IPS-18a (cell line): ENCODE measurements at regions not wholly inside any gene's neighbourhood (a gene's known extent, or its start where the extent isn't known, plus 50 kb on each side); places are given as distances from the start of the nearest gene placed in this dataset.

ENCODE experiments used
- H3K27ac ChIP-seq: one replicate; pipeline ENCODE4 v1.5.1; 2013; ENCODE audit warnings: low read length
- H3K27me3 ChIP-seq: one replicate; pipeline ENCODE4 v1.6.1; 2013; ENCODE audit warnings: mild to moderate bottlenecking, low read length; ENCODE audit not compliant: control insufficient read depth, insufficient read depth
- H3K36me3 ChIP-seq: one replicate; pipeline ENCODE4 v1.6.1; 2013; ENCODE audit warnings: low read depth, low read length; ENCODE audit not compliant: control insufficient read depth
- H3K4me1 ChIP-seq: one replicate; pipeline ENCODE4 v1.6.1; 2013; ENCODE audit warnings: low read depth, low read length; ENCODE audit not compliant: control insufficient read depth
- H3K4me3 ChIP-seq: one replicate; pipeline ENCODE4 v1.5.1; 2013; ENCODE audit warnings: low read length
- H3K9ac ChIP-seq: one replicate; pipeline ENCODE4 v1.6.1; 2013; ENCODE audit warnings: mild to moderate bottlenecking, low read length, moderate library complexity
- H3K9me3 ChIP-seq: one replicate; pipeline ENCODE4 v1.6.1; 2013; ENCODE audit warnings: low read depth, low read length; ENCODE audit not compliant: control insufficient read depth

DNA sequence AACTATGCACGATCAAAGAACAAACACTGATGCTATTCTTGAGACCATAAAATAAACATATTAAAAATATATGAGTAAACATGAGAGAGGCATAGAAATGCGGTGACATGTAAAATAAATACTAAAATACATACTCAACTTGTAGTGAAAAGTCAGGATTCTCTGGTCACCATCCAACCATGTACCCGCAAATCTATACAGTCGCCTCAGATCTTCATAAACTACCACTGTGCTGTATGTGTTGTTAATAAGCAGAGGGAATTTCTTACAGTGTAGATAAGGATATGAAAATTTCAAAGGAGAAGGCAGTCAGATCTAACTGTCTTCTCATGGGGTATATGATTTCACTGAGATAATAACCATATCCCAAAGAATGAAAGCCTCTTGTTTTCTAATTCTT is 67.8 kb upstream of the FAM47B start:
- Histone ChIP-seq H3K27ac (no peak overlapping the region), H3K4me1 (no peaks in the 10 kb centered on the region), H3K4me3 (no peak overlapping the region), H3K9me3 (peaks cover 12% of the 10 kb centered on the region), H3K36me3 (no peaks in the 10 kb centered on the region), H3K9ac (no peak overlapping the region), H3K27me3 (no peaks in the 10 kb centered on the region)

DNA sequence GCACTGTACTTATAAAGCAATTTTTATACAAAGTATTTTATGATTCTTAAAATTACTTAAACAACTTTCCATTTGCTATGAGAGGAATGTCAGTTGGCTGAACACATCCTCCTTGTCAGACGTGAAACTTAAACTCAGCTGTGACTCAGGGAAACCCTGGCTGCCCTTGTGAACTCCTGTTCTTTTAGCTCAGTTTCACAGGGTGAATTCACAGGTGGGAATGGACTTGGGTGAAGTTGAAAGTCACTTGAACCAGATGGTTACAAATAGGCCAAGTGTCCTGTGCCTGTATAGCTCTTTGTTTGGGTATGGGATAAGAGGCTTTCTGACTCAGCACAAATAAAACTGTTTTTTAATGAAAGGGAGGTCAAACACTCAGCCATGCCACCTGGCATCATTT is 67.4 kb upstream of the FAM47B start:
- Histone ChIP-seq H3K4me3 (no peak overlapping the region), H3K9ac (no peak overlapping the region), H3K4me1 (no peaks in the 10 kb centered on the region), H3K27ac (no peak overlapping the region), H3K36me3 (no peaks in the 10 kb centered on the region), H3K27me3 (no peaks in the 10 kb centered on the region), H3K9me3 (peaks cover 12% of the 10 kb centered on the region)

DNA sequence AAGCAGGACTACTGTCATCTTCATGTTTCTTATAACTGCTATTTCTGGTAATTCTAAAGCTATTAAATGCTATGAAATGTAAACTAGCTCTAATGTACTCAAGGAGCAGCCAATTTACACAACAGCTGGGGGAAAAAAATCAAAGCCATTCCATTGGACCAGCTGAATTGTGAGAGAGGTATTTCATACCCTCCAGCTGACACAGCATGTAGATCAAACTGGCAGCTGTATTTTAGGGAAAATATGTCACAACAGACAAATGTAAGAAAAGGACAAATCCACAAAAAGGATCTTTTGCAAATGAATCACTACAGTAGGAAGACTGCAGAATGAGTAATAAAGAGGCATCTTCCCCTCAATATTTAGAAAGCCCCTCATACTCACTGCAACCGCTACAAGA is 65.2 kb upstream of the FAM47B start:
- H3K4me3 ChIP-seq, result no peak overlapping the region
- H3K9ac ChIP-seq, result no peak overlapping the region
- H3K27me3 ChIP-seq, result no peaks in the 10 kb centered on the region
- H3K4me1 ChIP-seq, result no peaks in the 10 kb centered on the region
- no peaks in the 10 kb centered on the region for H3K36me3 ChIP-seq
- no peak overlapping the region for H3K27ac ChIP-seq
- no peaks in the 10 kb centered on the region for H3K9me3 ChIP-seq

DNA sequence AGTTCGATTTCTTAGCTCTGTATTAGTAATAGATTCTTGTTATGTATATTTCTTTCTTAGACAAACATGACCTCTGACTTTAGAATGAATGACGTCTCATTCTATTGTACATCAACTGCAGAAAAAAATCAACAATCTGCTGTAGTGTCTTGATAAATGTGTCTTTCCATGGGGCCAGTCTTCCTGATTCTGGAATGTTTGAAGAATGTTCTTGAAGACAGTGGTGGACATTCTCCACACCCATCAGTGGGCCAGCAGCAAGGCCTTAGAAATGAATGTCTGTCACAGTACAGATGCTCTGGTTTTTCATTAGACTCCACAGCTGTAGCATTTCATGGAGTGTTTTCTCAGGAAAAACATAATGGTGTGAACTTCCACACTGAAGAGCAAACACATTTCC is 63.2 kb upstream of the FAM47B start:
- no peak overlapping the region for H3K4me3 ChIP-seq
- no peaks in the 10 kb centered on the region for H3K36me3 ChIP-seq
- H3K9me3 ChIP-seq, result no peaks in the 10 kb centered on the region
- H3K27me3 ChIP-seq, result no peaks in the 10 kb centered on the region
- no peak overlapping the region for H3K9ac ChIP-seq
- no peak overlapping the region for H3K27ac ChIP-seq
- H3K4me1 ChIP-seq, result no peaks in the 10 kb centered on the region

DNA sequence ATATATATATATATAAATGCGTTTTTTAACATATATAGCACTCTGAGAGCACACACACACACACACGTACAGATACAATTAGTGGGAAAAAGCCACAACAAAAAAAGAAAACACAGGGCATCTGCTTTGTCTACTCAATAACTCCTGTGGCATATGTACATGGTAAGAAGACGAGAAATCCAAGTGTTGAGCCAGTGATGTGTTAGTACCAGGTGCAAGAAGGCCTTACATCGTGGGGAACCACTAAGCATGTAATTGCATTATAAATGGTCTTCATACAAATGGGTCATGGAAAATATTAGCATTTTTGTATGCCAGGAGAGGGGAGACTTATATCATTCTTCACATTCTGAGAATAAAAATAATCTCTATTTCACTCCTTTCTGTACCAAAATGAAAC is 62.7 kb upstream of the FAM47B start:
- Histone ChIP-seq H3K9me3 (peaks cover 3% of the 10 kb centered on the region), H3K4me1 (no peaks in the 10 kb centered on the region), H3K4me3 (no peak overlapping the region), H3K36me3 (no peaks in the 10 kb centered on the region), H3K9ac (no peak overlapping the region), H3K27me3 (no peaks in the 10 kb centered on the region), H3K27ac (no peak overlapping the region)

DNA sequence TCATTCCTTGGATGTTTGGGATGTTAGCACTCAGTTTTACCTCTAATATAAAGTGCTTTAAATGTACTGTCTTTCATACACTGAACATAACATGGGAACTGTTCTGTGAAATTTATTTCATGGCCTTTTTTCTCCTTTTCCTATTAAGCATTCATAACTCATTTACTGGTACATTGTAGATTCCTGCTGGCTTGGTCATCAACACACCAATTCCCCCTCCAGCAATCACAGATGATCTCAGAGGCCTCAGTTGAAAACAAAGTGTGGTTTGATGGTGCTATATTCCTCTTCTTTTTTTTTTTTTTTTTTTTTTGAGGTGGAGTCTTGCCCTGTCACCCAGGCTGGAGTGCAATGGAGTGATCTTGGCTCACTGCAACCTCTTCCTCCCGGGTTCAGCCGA is 61.9 kb upstream of the FAM47B start:
- Histone ChIP-seq H3K9ac (no peak overlapping the region), H3K4me1 (no peaks in the 10 kb centered on the region), H3K27ac (no peak overlapping the region), H3K4me3 (no peak overlapping the region), H3K9me3 (peaks cover 10% of the 10 kb centered on the region), H3K36me3 (no peaks in the 10 kb centered on the region), H3K27me3 (no peaks in the 10 kb centered on the region)

DNA sequence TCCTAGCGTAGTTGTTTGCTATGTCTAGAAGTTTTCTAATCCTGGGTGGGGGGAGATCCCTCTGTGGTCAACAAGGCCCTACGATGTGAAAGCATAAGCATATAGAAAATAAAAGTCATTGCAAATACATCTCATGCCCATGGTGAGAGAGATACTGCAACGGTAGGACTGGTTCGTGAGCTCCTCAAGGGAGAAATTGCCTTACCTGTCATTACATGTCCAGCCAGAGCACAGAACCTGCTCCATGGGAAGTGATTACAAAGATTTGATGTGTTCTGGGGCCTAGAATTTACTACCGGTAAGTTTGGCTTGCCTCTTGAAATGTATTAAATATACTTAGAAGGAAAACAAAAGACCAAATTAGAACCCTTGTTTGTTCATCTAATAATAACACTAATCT is 60.9 kb upstream of the FAM47B start:
- no peak overlapping the region for H3K9ac ChIP-seq
- no peaks in the 10 kb centered on the region for H3K27me3 ChIP-seq
- no peaks in the 10 kb centered on the region for H3K4me1 ChIP-seq
- no peak overlapping the region for H3K27ac ChIP-seq
- no peaks in the 10 kb centered on the region for H3K36me3 ChIP-seq
- H3K9me3 ChIP-seq, result peaks cover 18% of the 10 kb centered on the region
- H3K4me3 ChIP-seq, result no peak overlapping the region

DNA sequence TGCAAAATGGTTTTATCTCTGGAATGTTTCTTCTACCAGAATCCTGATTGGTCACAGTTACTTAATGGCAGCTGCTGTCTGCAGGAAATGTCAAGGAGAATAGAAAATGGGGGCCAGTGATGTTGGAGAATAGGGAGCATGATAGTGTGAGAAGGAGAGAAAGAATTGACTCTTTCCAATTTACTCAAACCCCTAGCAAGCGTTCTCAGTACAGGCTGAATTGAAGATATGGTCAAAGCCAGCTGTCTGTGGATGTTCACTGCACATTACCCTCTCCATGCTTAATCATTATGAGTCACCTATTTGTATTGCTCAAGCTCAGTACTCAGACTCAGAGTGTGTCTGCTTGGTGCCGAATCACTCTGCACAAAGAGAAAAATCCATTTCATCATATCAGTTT is 57.8 kb upstream of the FAM47B start:
- Histone ChIP-seq H3K9ac (no peak overlapping the region), H3K4me1 (no peaks in the 10 kb centered on the region), H3K36me3 (no peaks in the 10 kb centered on the region), H3K4me3 (no peak overlapping the region), H3K27ac (no peak overlapping the region), H3K27me3 (no peaks in the 10 kb centered on the region), H3K9me3 (peaks cover 33% of the 10 kb centered on the region)

DNA sequence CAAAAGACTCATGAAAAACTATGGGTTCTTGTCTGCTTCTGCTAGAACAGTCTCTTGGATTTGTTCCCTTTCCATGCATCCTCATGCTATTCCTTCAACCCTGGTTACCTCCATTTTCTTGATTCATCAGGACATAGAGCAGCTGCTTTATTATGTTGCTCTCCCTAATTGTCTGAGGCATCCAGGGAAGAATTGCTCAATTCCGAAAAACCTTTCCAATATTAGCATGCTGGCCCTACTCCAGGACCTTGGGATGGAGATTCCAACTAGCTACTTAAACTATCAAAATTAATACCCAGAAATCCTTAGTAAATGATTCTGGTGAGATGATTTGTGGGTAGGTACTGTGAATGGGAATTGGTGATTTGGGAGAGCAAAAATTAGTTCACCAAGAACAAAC is 56.6 kb upstream of the FAM47B start:
- H3K4me1 ChIP-seq, result no peaks in the 10 kb centered on the region
- H3K9ac ChIP-seq, result no peak overlapping the region
- H3K27ac ChIP-seq, result no peak overlapping the region
- H3K27me3 ChIP-seq, result no peaks in the 10 kb centered on the region
- H3K9me3 ChIP-seq, result peaks cover 33% of the 10 kb centered on the region
- no peak overlapping the region for H3K4me3 ChIP-seq
- H3K36me3 ChIP-seq, result no peaks in the 10 kb centered on the region

DNA sequence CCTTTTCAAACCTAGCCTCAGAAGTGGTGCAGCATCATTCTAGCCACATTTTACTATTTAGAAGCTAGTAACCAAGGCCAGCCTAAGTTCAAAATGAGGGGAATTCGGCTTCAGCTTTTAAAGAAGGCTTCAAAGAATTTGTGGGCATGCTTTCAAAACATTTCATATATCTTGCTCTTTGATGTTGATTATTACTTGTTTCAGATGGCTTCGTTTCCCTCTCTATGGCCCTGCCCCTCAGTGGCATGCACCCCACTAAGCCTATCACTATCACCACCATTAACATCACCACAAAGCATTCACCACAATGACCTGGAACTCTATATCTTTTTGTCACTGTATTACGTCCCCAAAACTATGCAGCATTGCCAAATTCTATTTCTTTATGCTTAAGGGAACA is 51.2 kb upstream of the FAM47B start:
- H3K36me3 ChIP-seq, result no peaks in the 10 kb centered on the region
- H3K4me3 ChIP-seq, result no peak overlapping the region
- H3K4me1 ChIP-seq, result no peaks in the 10 kb centered on the region
- H3K27ac ChIP-seq, result no peak overlapping the region
- no peak overlapping the region for H3K9ac ChIP-seq
- no peaks in the 10 kb centered on the region for H3K27me3 ChIP-seq
- H3K9me3 ChIP-seq, result peaks cover 29% of the 10 kb centered on the region
